Endodermal cell (in vitro differentiated cells): ENCODE measurements at regions not wholly inside any gene's neighbourhood (a gene's known extent, or its start where the extent isn't known, plus 50 kb on each side); places are given as distances from the start of the nearest gene placed in this dataset.

Experiments used
- DNase-seq: peaks from one replicate; pipeline ENCODE4 v3.0.0-alpha.2; 2017
- H3K27ac ChIP-seq: 2 replicates; pipeline ENCODE4 v1.5.1; 2013; ENCODE audit warnings: mild to moderate bottlenecking, low read depth, low read length, moderate library complexity
- H3K27me3 ChIP-seq: 2 replicates; pipeline ENCODE4 v1.6.1; 2013; ENCODE audit warnings: mild to moderate bottlenecking, low read length, moderate library complexity; ENCODE audit not compliant: insufficient read depth, control insufficient read depth, poor library complexity, severe bottlenecking
- H3K36me3 ChIP-seq: 2 replicates; pipeline ENCODE4 v1.7.0; 2013; ENCODE audit warnings: mild to moderate bottlenecking, low read length, moderate library complexity; ENCODE audit not compliant: control insufficient read depth, insufficient read depth
- H3K4me1 ChIP-seq: one replicate; pipeline ENCODE4 v1.7.0; 2013; ENCODE audit warnings: low read length; ENCODE audit not compliant: control insufficient read depth, insufficient read depth
- H3K4me3 ChIP-seq: 2 replicates; pipeline ENCODE4 v1.5.1; 2013; ENCODE audit warnings: mild to moderate bottlenecking, low read length, moderate library complexity
- H3K9ac ChIP-seq: 2 replicates; pipeline ENCODE4 v1.6.1; 2013; ENCODE audit warnings: mild to moderate bottlenecking, low read length, moderate library complexity; ENCODE audit not compliant: poor library complexity, severe bottlenecking; ENCODE audit errors: extremely low read depth
- H3K9me3 ChIP-seq: 2 replicates; pipeline ENCODE4 v1.6.1; 2013; ENCODE audit warnings: mild to moderate bottlenecking, low read length, moderate library complexity; ENCODE audit not compliant: control insufficient read depth
- H3K27ac Mint-ChIP-seq: 2 replicates; pipeline ENCODE4 v1.8.0; 2020; ENCODE audit warnings: mixed read lengths
- H3K27me3 Mint-ChIP-seq: 2 replicates; pipeline ENCODE4 v1.8.0; 2021; ENCODE audit warnings: mild to moderate bottlenecking, mixed read lengths; ENCODE audit not compliant: insufficient read depth
- H3K36me3 Mint-ChIP-seq: 2 replicates; pipeline ENCODE4 v1.8.0; 2020; ENCODE audit warnings: low read depth, mixed read lengths
- H3K4me1 Mint-ChIP-seq: 2 replicates; pipeline ENCODE4 v1.8.0; 2020; ENCODE audit warnings: mixed read lengths
- H3K4me3 Mint-ChIP-seq: 2 replicates; pipeline ENCODE4 v1.8.0; 2020; ENCODE audit warnings: mild to moderate bottlenecking, moderate library complexity, mixed read lengths
- H3K9me3 Mint-ChIP-seq: 2 replicates; pipeline ENCODE4 v1.8.0; 2020; ENCODE audit warnings: mild to moderate bottlenecking, mixed read lengths
- CTCF ChIP-seq: fragments of 200-600 bp; sonication (generic); conservative IDR thresholded peaks from 2 replicates; pipeline ENCODE4 v1.5.0; 2021; ENCODE audit warnings: antibody characterized with exemption, mild to moderate bottlenecking
- WGBS, 2 experiments: methylation state at CpG; one replicate each; pipeline versions ENCODE4 v1.1.5 to v1.1.7; 2013; ENCODE audit warnings: missing lambda C conversion rate in 2 of 2, mixed read lengths in 1 of 2; ENCODE audit not compliant: insufficient coverage in 1 of 2, insufficient read length in 1 of 2; 5-methylcytosine and 5-hydroxymethylcytosine counted together

- Histone ChIP-seq H3K27me3 (no peaks in the 10 kb centered on the region), H3K4me1 (no peaks in the 10 kb centered on the region), H3K4me3 (no peak overlapping the region), H3K9ac (no peak overlapping the region), H3K9me3 (peaks cover 3% of the 10 kb centered on the region), H3K36me3 (no peaks in the 10 kb centered on the region), H3K27ac (no peak overlapping the region)
- no peak overlapping the region for H3K4me3 Mint-ChIP-seq
- H3K27ac Mint-ChIP-seq = no peak overlapping the region
- WGBS, 2 experiments = 90 to 92% methylated on average over 5 of the region's 5 CpGs
- no peaks in the 10 kb centered on the region for H3K36me3 Mint-ChIP-seq
- no peaks in the 10 kb centered on the region for H3K4me1 Mint-ChIP-seq
- peaks cover 23% of the 10 kb centered on the region for H3K9me3 Mint-ChIP-seq
- H3K27me3 Mint-ChIP-seq = no peaks in the 10 kb centered on the region
- TF ChIP-seq CTCF = no peak
- no peak for DNase-seq
Measured at GRCh38 chr18:78849046-78849445, 130.6 kb upstream of the SALL3 start.

- H3K36me3 Mint-ChIP-seq = no peaks in the 10 kb centered on the region
Measured at GRCh38 chr18:78849458-78849857, 130.2 kb upstream of the SALL3 start.

GRCh38 chr18:78853341-78853740 is 126.3 kb upstream of the SALL3 start:
- DNase-seq = no peak
- Mint-ChIP-seq H3K27me3 (no peaks in the 10 kb centered on the region), H3K9me3 (peaks cover 11% of the 10 kb centered on the region), H3K36me3 (no peaks in the 10 kb centered on the region), H3K4me1 (no peaks in the 10 kb centered on the region), H3K4me3 (no peak overlapping the region), H3K27ac (no peak overlapping the region)
- H3K9ac ChIP-seq = no peak overlapping the region
- no peaks in the 10 kb centered on the region for H3K36me3 ChIP-seq
- no peaks in the 10 kb centered on the region for H3K4me1 ChIP-seq
- H3K27me3 ChIP-seq = no peaks in the 10 kb centered on the region
- H3K9me3 ChIP-seq = no peaks in the 10 kb centered on the region
- no peak overlapping the region for H3K27ac ChIP-seq
- 80 to 92% methylated on average over 2 to 3 of the region's 3 CpGs for WGBS, 2 experiments
- no peak overlapping the region for H3K4me3 ChIP-seq
- no peak for TF ChIP-seq CTCF

More at GRCh38 chr18:78849458-78849857, 130.2 kb upstream of the SALL3 start:
- Mint-ChIP-seq H3K27me3 (no peaks in the 10 kb centered on the region), H3K27ac (no peak overlapping the region), H3K4me3 (no peak overlapping the region), H3K9me3 (peaks cover 20% of the 10 kb centered on the region), H3K4me1 (no peaks in the 10 kb centered on the region)
- Histone ChIP-seq H3K9me3 (no peaks in the 10 kb centered on the region), H3K27ac (no peak overlapping the region), H3K36me3 (no peaks in the 10 kb centered on the region), H3K27me3 (no peaks in the 10 kb centered on the region), H3K9ac (no peak overlapping the region), H3K4me1 (no peaks in the 10 kb centered on the region), H3K4me3 (no peak overlapping the region)
- WGBS, 2 experiments = 86 to 100% methylated on average over 2 of the region's 2 CpGs
- TF ChIP-seq CTCF = no peak
- DNase-seq = no peak
